ENCODE measurements at regions not wholly inside any gene's neighbourhood (a gene's known extent, or its start where the extent isn't known, plus 50 kb on each side); places are given as distances from the start of the nearest gene placed in this dataset.

GRCh38 chr12:126248871-126249403 is 1183.7 kb downstream of the AACS start:
- no peak for DNase-seq (ENCODE audit: low spot score)
- peaks cover 72% of the 10 kb centered on the region for H3K36me3 Mint-ChIP-seq
- ChIA-PET POLR2A (no interaction called here), CTCF (no interaction called here)
- H3K27ac Mint-ChIP-seq = no peak overlapping the region
- no peak overlapping the region for H3K4me3 Mint-ChIP-seq
- no peaks in the 10 kb centered on the region for H3K4me1 Mint-ChIP-seq
- no peak for ATAC-seq
- TF ChIP-seq ZNF396 (CRISPR knock-in tag; IDR thresholded peaks at IDR 0.05; ENCODE audit: borderline replicate concordance) = no peak
- no peak for TF ChIP-seq CREB1 (CRISPR knock-in tag; IDR thresholded peaks at IDR 0.05)
- TF ChIP-seq ZNF425 (CRISPR knock-in tag; conservative IDR thresholded peaks at IDR 0.05) = no peak
- TF ChIP-seq, protein P1, sequence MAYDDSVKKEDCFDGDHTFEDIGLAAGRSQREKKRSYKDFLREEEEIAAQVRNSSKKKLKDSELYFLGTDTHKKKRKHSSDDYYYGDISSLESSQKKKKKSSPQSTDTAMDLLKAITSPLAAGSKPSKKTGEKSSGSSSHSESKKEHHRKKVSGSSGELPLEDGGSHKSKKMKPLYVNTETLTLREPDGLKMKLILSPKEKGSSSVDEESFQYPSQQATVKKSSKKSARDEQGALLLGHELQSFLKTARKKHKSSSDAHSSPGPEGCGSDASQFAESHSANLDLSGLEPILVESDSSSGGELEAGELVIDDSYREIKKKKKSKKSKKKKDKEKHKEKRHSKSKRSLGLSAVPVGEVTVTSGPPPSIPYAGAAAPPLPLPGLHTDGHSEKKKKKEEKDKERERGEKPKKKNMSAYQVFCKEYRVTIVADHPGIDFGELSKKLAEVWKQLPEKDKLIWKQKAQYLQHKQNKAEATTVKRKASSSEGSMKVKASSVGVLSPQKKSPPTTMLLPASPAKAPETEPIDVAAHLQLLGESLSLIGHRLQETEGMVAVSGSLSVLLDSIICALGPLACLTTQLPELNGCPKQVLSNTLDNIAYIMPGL (CRISPR knock-in tag; IDR thresholded peaks at IDR 0.05) = no peak
- no peak for TF ChIP-seq MYBL2 (CRISPR knock-in tag; IDR thresholded peaks at IDR 0.05)
- no peak for TF ChIP-seq ATF2 (CRISPR knock-in tag; IDR thresholded peaks at IDR 0.05; ENCODE audit: borderline replicate concordance, low read depth)
- TF ChIP-seq ZNF281 (CRISPR knock-in tag; IDR thresholded peaks at IDR 0.05) = no peak
- TF ChIP-seq ELF4 (CRISPR knock-in tag; IDR thresholded peaks at IDR 0.05; ENCODE audit: low read depth) = no peak
- H3K9me3 Mint-ChIP-seq = peaks cover 88% of the 10 kb centered on the region
- H3K27me3 Mint-ChIP-seq (ENCODE audit: low read depth) = peaks cover 25% of the 10 kb centered on the region

GRCh38 chr12:126258190-126258589 is 1193.0 kb downstream of the AACS start:
- DNase-seq (ENCODE audit: low spot score) (no peak), ATAC-seq (no peak)
- TF ChIP-seq GTF2I (CRISPR knock-in tag; conservative IDR thresholded peaks at IDR 0.05) (no peak), ZNF263 (CRISPR knock-in tag; IDR thresholded peaks at IDR 0.05; ENCODE audit: low read depth) (no peak), ZNF423 (CRISPR knock-in tag; IDR thresholded peaks at IDR 0.05) (no peak), ZNF512 (CRISPR knock-in tag; IDR thresholded peaks at IDR 0.05; ENCODE audit: borderline replicate concordance) (no peak), KAT7 (CRISPR knock-in tag; IDR thresholded peaks at IDR 0.05; ENCODE audit: borderline replicate concordance) (no peak)
- ChIA-PET POLR2A (no interaction called here), CTCF (no interaction called here)
- peaks cover 94% of the 10 kb centered on the region for H3K9me3 Mint-ChIP-seq
- H3K4me3 Mint-ChIP-seq = no peak overlapping the region
- no peak overlapping the region for H3K27ac Mint-ChIP-seq
- H3K4me1 Mint-ChIP-seq = no peaks in the 10 kb centered on the region
- H3K27me3 Mint-ChIP-seq (ENCODE audit: low read depth) = peaks cover 3% of the 10 kb centered on the region
- H3K36me3 Mint-ChIP-seq = peaks cover 80% of the 10 kb centered on the region
